H9 (cell line): ENCODE measurements at regions not wholly inside any gene's neighbourhood (a gene's known extent, or its start where the extent isn't known, plus 50 kb on each side); places are given as distances from the start of the nearest gene placed in this dataset.

Source experiments
- DNase-seq: peaks from one replicate; pipeline ENCODE4 v3.0.0-alpha.2; 2017
- H2AFZ ChIP-seq: one replicate; pipeline ENCODE4 v1.6.1; 2013; ENCODE audit warnings: mild to moderate bottlenecking, low read length, control low read depth, moderate library complexity
- H2AK5ac ChIP-seq: 2 replicates; pipeline ENCODE4 v1.6.1; 2013; ENCODE audit warnings: low read length, control low read depth, mixed read lengths; ENCODE audit not compliant: insufficient read length
- H2BK120ac ChIP-seq: one replicate; pipeline ENCODE4 v1.6.1; 2013; ENCODE audit warnings: low read depth, mild to moderate bottlenecking, low read length, control low read depth, inconsistent platforms; ENCODE audit not compliant: poor library complexity, severe bottlenecking
- H2BK12ac ChIP-seq: 2 replicates; pipeline ENCODE4 v1.6.1; 2013; ENCODE audit warnings: low read length, control low read depth, mixed read lengths, low read depth; ENCODE audit not compliant: insufficient read length
- H2BK15ac ChIP-seq: 2 replicates; pipeline ENCODE4 v1.6.1; 2013; ENCODE audit warnings: low read depth, low read length, control low read depth
- H2BK20ac ChIP-seq: one replicate; pipeline ENCODE4 v1.6.1; 2013; ENCODE audit warnings: low read depth, mild to moderate bottlenecking, low read length, control low read depth, inconsistent platforms; ENCODE audit not compliant: poor library complexity, severe bottlenecking
- H2BK5ac ChIP-seq: 2 replicates; pipeline ENCODE4 v1.6.1; 2013; ENCODE audit warnings: low read length, control low read depth, mixed read lengths; ENCODE audit not compliant: insufficient read length
- H3K14ac ChIP-seq: 2 replicates; pipeline ENCODE4 v1.6.1; 2013; ENCODE audit warnings: low read length, control low read depth; ENCODE audit not compliant: insufficient read depth
- H3K18ac ChIP-seq: 2 replicates; pipeline ENCODE4 v1.6.1; 2013; ENCODE audit warnings: low read depth, mild to moderate bottlenecking, mixed read lengths, low read length, control low read depth; ENCODE audit not compliant: insufficient read length
- H3K23ac ChIP-seq: 2 replicates; pipeline ENCODE4 v1.6.1; 2013; ENCODE audit warnings: low read length, control low read depth, mixed read lengths, low read depth; ENCODE audit not compliant: insufficient read length
- H3K23me2 ChIP-seq: 2 replicates; pipeline ENCODE4 v1.6.1; 2013; ENCODE audit warnings: low read depth, mild to moderate bottlenecking, mixed read lengths, low read length, control low read depth; ENCODE audit not compliant: insufficient read length, poor library complexity, severe bottlenecking
- H3K27ac ChIP-seq: 2 replicates; pipeline ENCODE4 v1.5.1; 2013; ENCODE audit warnings: low read length, control low read depth, mixed read lengths, low read depth; ENCODE audit not compliant: insufficient read length
- H3K27me3 ChIP-seq: 2 replicates; pipeline ENCODE4 v1.6.1; 2013; ENCODE audit warnings: low read length, control low read depth, inconsistent platforms; ENCODE audit not compliant: insufficient read depth
- H3K4ac ChIP-seq: 2 replicates; pipeline ENCODE4 v1.6.1; 2013; ENCODE audit warnings: low read depth, mild to moderate bottlenecking, control low read depth, inconsistent platforms, low read length, moderate library complexity
- H3K4me1 ChIP-seq: 2 replicates; pipeline ENCODE4 v1.6.1; 2013; ENCODE audit warnings: low read length, control low read depth, inconsistent platforms; ENCODE audit not compliant: insufficient read depth
- H3K4me2 ChIP-seq: 2 replicates; pipeline ENCODE4 v1.6.1; 2013; ENCODE audit warnings: low read length, control low read depth, mixed read lengths; ENCODE audit not compliant: insufficient read length, insufficient read depth
- H3K56ac ChIP-seq: 2 replicates; pipeline ENCODE4 v1.6.1; 2013; ENCODE audit warnings: low read depth, mild to moderate bottlenecking, mixed read lengths, low read length, control low read depth; ENCODE audit not compliant: insufficient read length
- H3K79me1 ChIP-seq: 2 replicates; pipeline ENCODE4 v1.6.1; 2013; ENCODE audit warnings: low read depth, mild to moderate bottlenecking, moderate library complexity, low read length, control low read depth, inconsistent platforms; ENCODE audit not compliant: insufficient read depth, poor library complexity, severe bottlenecking
- H3K79me2 ChIP-seq: 2 replicates; pipeline ENCODE4 v1.6.1; 2013; ENCODE audit warnings: low read length, control low read depth, inconsistent platforms; ENCODE audit not compliant: insufficient read depth
- H3K9ac ChIP-seq: 2 replicates; pipeline ENCODE4 v1.6.1; 2013; ENCODE audit warnings: low read length, control low read depth, mixed read lengths; ENCODE audit not compliant: insufficient read length; ENCODE audit errors: extremely low read depth
- H3K9me3 ChIP-seq: one replicate; pipeline ENCODE4 v1.6.1; 2013; ENCODE audit warnings: low read depth, low read length, inconsistent platforms; ENCODE audit not compliant: control insufficient read depth
- H3T11ph ChIP-seq: one replicate; pipeline ENCODE4 v1.6.1; 2013; ENCODE audit warnings: mild to moderate bottlenecking, low read length, control low read depth, inconsistent platforms
- H4K20me1 ChIP-seq: one replicate; pipeline ENCODE4 v1.6.1; 2013; ENCODE audit not compliant: control insufficient read depth, insufficient read length, insufficient read depth
- H4K5ac ChIP-seq: 2 replicates; pipeline ENCODE4 v1.6.1; 2013; ENCODE audit warnings: low read depth, mild to moderate bottlenecking, mixed read lengths, low read length, control low read depth; ENCODE audit not compliant: insufficient read length
- H4K8ac ChIP-seq: replicated peaks from 2 replicates; pipeline ENCODE4 v1.6.1; 2013; ENCODE audit warnings: low read length, control low read depth, mixed read lengths, low read depth; ENCODE audit not compliant: insufficient read length
- H4K91ac ChIP-seq: 2 replicates; pipeline ENCODE4 v1.6.1; 2013; ENCODE audit warnings: low read depth, mild to moderate bottlenecking, moderate library complexity, mixed read lengths, low read length, control low read depth; ENCODE audit not compliant: insufficient read length
- H3K27ac Mint-ChIP-seq, 3 experiments: 2 replicates in 2 of 3; 3 replicates in 1 of 3; pipeline ENCODE4 v1.8.0; 2020 to 2021; ENCODE audit warnings: mixed read lengths in 3 of 3, mild to moderate bottlenecking in 1 of 3, moderate library complexity in 1 of 3
- H3K27me3 Mint-ChIP-seq: 2 replicates; pipeline ENCODE4 v1.8.0; 2021; ENCODE audit warnings: low read depth, mild to moderate bottlenecking, moderate library complexity, mixed read lengths
- H3K36me3 Mint-ChIP-seq, 3 experiments: 2 replicates in 2 of 3; 3 replicates in 1 of 3; pipeline ENCODE4 v1.8.0; 2020 to 2021; ENCODE audit warnings: low read depth in 3 of 3, mixed read lengths in 3 of 3; ENCODE audit not compliant: insufficient read depth in 1 of 3
- H3K4me1 Mint-ChIP-seq, 2 experiments: 2 replicates each; pipeline ENCODE4 v1.8.0; 2020; ENCODE audit warnings: mixed read lengths in 2 of 2
- H3K4me3 Mint-ChIP-seq, 2 experiments: 2 replicates in 1 of 2; 3 replicates in 1 of 2; pipeline ENCODE4 v1.8.0; 2020 to 2021; ENCODE audit warnings: mild to moderate bottlenecking in 2 of 2, mixed read lengths in 2 of 2, moderate library complexity in 1 of 2
- H3K9me3 Mint-ChIP-seq, 2 experiments: 2 replicates in 1 of 2; 3 replicates in 1 of 2; pipeline ENCODE4 v1.8.0; 2020; ENCODE audit warnings: mild to moderate bottlenecking in 2 of 2, mixed read lengths in 2 of 2, moderate library complexity in 1 of 2
- WGBS: extraction: QIAGEN DNeasy Blood & Tissue Kit; methylation state at CpG from one replicate; pipeline ENCODE4 v1.1.7; 2013; ENCODE audit warnings: missing lambda C conversion rate, low lambda C conversion rate, mixed read lengths; ENCODE audit not compliant: insufficient read length; ENCODE audit errors: extremely low coverage; 5-methylcytosine and 5-hydroxymethylcytosine counted together
- TF ChIP-seq, protein P1 (sequence below): fragments of 200-600 bp; sonication (generic); conservative IDR thresholded peaks from 3 replicates; pipeline ENCODE4 v1.8.0; 2021; ENCODE audit warnings: antibody characterized with exemption, mild to moderate bottlenecking

DNA sequence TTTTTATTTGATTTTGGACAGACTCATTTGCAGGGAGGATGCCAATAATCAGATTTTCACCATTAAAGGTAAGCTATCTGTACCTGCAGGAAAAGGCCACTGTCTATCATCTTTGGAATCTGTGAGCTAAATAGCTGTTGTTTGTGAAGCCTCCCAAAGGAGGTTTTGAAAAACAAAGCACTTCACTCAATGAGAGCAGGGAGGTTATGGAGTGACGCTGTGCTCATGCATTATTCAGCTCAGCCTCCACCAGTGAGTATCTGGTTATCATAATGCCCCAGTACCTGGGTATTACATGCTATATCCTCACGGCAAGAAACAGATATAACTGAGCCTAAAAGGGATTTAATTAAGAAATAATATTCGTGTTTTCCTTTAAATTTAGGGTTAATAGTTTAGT lies 189.6 kb upstream of the PIK3C3 start:
- no peak overlapping the region for H4K91ac ChIP-seq
- H4K8ac ChIP-seq: no peak overlapping the region
- H3K4me2 ChIP-seq: no peak overlapping the region
- H2BK5ac ChIP-seq: no peak overlapping the region
- 100% methylated on average over 1 of the region's 3 CpGs for WGBS
- no peak for DNase-seq
- no peak overlapping the region for H3K14ac ChIP-seq
- no peak overlapping the region for H2BK120ac ChIP-seq
- H3K9ac ChIP-seq: no peak overlapping the region
- no peaks in the 10 kb centered on the region for H3K27me3 Mint-ChIP-seq
- no peak overlapping the region for H3K4me3 Mint-ChIP-seq
- no peak overlapping the region for H2AK5ac ChIP-seq
- peaks cover 12% of the 10 kb centered on the region in 2 experiments for H3K4me1 Mint-ChIP-seq
- no peaks in the 10 kb centered on the region for H3K4me1 ChIP-seq
- no peak overlapping the region for H3K23ac ChIP-seq
- no peak overlapping the region for H2BK15ac ChIP-seq
- H3K23me2 ChIP-seq: no peaks in the 10 kb centered on the region
- no peaks in the 10 kb centered on the region for H3K36me3 Mint-ChIP-seq
- no peaks in the 10 kb centered on the region for H3K79me2 ChIP-seq
- no peaks in the 10 kb centered on the region for H3K9me3 ChIP-seq
- H3K27ac Mint-ChIP-seq: no peak overlapping the region
- H3K79me1 ChIP-seq: no peaks in the 10 kb centered on the region
- no peaks in the 10 kb centered on the region for H3K9me3 Mint-ChIP-seq
- no peak overlapping the region for H2BK20ac ChIP-seq
- TF ChIP-seq, protein P1, sequence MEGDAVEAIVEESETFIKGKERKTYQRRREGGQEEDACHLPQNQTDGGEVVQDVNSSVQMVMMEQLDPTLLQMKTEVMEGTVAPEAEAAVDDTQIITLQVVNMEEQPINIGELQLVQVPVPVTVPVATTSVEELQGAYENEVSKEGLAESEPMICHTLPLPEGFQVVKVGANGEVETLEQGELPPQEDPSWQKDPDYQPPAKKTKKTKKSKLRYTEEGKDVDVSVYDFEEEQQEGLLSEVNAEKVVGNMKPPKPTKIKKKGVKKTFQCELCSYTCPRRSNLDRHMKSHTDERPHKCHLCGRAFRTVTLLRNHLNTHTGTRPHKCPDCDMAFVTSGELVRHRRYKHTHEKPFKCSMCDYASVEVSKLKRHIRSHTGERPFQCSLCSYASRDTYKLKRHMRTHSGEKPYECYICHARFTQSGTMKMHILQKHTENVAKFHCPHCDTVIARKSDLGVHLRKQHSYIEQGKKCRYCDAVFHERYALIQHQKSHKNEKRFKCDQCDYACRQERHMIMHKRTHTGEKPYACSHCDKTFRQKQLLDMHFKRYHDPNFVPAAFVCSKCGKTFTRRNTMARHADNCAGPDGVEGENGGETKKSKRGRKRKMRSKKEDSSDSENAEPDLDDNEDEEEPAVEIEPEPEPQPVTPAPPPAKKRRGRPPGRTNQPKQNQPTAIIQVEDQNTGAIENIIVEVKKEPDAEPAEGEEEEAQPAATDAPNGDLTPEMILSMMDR: no peak
- no peak overlapping the region for H3T11ph ChIP-seq
- H3K4ac ChIP-seq: no peak overlapping the region
- H4K5ac ChIP-seq: no peak overlapping the region
- no peak overlapping the region for H3K18ac ChIP-seq
- no peak overlapping the region for H3K56ac ChIP-seq
- H2BK12ac ChIP-seq: no peak overlapping the region
- H3K27me3 ChIP-seq: no peaks in the 10 kb centered on the region
- H4K20me1 ChIP-seq: no peaks in the 10 kb centered on the region
- no peak overlapping the region for H2AFZ ChIP-seq
- no peak overlapping the region for H3K27ac ChIP-seq
